CD1c-positive myeloid dendritic cell (primary cell): ENCODE measurements at regions not wholly inside any gene's neighbourhood (a gene's known extent, or its start where the extent isn't known, plus 50 kb on each side); places are given as distances from the start of the nearest gene placed in this dataset.

Experiments used
- DNase-seq: peaks from one replicate; pipeline ENCODE4 v3.0.0-alpha.2; 2016; ENCODE audit errors: extremely low spot score

DNA sequence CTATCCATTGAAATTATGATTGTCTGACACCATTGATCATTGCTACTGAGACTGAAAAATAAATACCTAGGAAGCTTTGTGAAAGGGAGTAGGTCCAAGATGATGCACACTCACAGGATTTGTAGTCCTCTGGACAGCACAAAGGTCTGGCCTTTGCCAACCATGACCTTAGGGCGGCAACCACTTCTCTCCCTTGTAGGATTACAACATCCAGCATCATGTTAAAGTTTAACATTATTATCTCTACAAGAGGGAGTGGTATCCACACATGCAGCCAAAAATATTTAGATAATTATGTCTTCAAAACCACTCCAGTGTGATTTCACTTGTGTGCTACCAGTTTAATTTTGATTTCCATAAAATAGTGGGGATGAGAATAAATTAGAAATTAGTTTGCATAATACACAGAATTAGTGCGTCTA, 51.1 kb upstream of the NHSL1 start:
- DNase-seq: no peak

GRCh38 chr6:138554146-138554545, 54.9 kb upstream of the NHSL1 start:
- DNase-seq: no peak

DNA sequence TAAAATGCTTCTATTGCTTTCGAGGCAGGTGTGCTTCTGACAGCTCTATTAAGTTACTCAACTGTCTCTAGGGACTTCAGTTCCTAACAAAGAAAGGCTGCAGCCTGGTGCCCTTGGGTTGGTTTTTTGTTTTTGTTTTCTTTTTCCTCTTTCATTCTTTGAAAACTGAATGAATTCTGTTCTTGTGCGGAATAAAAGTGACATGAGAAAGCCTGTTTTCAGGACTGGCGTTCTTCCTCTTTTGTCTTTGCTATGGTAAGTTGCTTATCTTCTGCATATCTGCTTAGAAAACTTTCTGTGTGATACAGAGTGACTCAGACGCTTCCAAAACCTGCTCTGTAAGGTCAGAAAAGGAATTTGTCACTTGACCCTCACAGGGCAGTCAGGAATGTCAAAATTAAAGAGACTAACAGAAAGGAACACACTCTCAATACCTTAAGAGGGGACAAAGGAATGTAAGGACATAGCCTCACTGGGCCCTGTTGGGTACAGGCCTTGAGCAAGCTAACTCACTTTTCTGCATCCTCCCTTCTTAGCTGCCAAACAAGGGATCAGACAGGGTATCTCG, 56.2 kb upstream of the NHSL1 start:
- peak; percentile 5 for DNase-seq

DNA sequence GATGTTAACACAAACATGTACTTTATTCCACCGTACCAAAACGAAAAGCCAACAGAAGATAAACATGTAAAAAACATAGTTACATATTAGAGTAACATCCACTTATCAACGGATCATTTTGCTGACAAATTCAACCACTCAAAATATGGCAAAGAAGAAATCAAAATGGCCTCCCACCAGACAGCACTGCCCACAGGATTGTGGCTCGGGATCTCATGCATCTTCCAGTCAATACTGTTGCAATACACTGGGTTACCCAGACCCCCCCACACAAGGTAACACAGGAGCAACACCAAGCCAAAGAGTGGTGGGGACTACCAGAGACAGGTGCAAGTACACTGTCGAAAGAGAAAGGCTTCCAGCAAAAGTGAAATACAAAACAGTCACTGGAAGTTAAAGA, 57.9 kb upstream of the NHSL1 start:
- no peak for DNase-seq

GRCh38 chr6:138559143-138559542, 59.8 kb upstream of the NHSL1 start:
- no peak for DNase-seq

GRCh38 chr6:138560130-138560860, 61.0 kb upstream of the NHSL1 start:
- no peak for DNase-seq

DNA sequence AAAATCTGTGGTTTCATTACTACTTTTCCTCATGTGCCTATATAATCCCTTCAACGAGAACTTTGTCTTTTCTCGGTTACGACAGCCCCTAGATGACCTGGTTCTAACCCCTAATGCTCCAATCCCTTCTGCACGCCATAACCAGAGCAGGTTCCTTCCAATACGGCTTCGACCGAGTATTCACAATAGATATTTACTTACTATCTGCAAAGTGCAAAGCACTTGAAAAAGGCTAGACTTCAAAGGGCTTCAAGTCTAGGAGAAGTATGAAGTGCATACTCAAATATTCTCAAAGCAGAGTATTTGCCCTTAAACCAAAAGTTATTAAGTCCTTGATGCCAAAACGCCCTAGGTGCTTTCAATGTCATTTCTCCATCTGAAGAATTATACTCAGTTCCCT, 63.4 kb upstream of the NHSL1 start:
- DNase-seq: no peak

DNA sequence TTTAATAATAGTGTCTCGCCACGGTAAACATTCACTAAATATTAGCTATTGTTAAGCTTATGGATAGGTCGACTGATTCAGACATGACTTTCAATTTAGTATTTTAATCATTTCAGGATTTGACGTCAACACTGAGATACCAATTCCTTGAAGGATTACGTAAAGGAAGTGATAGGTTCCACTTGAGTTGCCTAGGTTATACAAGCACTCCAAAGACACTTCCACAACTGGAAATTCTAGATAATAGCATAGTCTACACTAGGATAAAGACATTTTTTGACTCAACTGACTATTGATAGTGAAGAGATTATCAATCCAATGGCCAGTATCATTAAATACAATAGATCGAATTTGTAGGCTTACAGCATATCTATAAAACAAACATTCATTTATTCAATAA, 63.9 kb upstream of the NHSL1 start:
- no peak for DNase-seq

DNA sequence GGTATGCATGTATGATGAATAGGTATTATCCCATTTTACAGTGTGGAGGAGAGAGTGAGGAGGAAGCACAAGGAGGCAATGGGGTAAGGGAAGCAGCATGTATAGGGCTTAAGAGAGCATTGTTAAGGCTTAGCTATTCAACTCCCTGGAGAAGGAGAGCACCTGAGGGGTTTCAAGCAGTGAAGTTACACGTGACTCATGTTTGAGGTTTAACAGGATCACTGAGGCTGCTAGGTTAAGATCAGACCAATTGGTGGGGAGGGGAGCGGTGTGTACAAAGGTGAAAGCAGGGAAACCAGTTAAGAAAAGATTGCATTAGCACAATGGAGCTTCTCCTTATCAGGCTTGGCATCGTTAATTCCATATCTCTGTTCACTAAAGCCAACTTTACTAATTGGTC, 64.4 kb upstream of the NHSL1 start:
- DNase-seq: no peak

DNA sequence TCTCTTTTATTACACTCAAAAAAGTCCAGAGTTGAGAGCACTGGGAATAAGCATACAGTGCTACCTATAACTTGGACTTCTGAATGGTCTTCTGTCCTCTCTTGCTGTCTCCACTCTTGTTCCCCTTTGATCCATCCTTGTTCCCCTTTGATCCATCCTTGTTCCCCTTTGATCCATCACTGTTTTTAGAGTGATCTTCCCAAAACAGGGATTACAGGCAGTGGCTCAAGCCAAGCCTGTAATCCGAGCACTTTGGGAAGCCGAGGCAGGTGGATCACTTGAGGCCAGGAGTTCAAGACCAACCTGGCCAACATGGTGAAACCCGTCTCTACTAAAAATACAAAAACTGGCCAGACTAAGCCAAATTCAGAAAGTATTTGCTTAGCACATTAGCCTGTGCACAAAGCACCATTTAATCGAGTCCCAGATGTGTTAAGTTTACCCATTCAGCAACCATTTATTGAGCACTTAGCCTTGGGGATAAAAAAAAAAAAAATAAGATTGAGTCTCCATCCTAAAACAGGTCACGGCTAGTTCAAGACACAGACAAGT, 65.0 kb upstream of the NHSL1 start:
- DNase-seq: no peak

GRCh38 chr6:138567052-138567451, 67.8 kb upstream of the NHSL1 start:
- DNase-seq: no peak

DNA sequence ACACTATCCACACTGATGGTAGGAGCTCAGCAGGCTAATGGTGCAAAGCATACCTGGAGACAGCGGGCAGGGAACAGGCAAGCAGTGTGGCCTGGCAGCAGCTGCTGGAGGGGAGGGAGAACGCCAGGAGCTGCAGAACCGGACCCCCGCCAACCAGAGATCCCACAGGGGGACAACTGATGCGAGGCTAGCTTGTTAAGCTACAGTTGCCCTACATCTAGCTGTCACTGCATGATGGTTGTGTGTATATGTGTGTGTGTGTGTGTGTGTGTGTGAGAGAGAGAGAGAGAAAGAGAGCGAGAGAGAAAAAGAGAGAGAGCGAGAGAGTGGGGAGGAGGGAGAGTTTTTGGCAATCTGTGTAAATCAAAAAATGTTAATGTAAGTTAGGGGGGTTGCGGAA, 69.7 kb upstream of the NHSL1 start:
- no peak for DNase-seq

GRCh38 chr6:138569554-138569953, 70.3 kb upstream of the NHSL1 start:
- DNase-seq: no peak

DNA sequence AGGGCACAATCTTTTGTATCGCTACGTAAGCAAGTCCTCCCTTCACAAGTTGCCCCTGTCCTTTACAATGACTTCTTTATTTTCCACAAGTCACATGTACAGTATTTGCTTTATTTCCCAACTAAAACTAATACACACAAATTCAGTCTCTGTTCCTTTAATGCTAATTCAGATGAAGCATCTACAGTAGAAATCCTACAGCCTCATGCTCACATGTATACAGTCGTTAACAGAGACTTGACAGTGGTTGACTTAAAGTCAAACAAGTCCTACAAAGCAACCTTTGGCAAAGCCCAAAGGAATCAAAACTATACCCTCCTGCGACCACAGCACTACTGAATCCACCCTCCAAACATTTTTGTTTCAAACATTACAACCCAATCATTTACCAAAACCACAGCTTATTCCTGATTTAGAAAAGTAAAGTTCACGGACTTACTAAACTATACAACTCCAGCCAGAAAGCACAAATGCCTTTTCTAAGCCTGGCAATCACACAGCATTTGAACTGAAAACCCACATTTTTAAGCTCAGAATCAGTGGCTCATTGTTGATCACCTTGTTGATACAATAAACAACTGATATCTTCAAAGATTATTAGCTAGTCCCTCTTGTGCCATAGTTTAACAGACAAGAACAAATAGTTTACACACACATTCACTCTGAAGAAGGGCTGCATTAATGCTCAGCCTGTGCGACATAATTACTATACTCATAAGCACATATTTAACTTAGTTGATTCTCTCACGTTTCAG, 70.9 kb upstream of the NHSL1 start:
- no peak for DNase-seq

GRCh38 chr6:138570725-138571029, 71.4 kb upstream of the NHSL1 start:
- DNase-seq: no peak

DNA sequence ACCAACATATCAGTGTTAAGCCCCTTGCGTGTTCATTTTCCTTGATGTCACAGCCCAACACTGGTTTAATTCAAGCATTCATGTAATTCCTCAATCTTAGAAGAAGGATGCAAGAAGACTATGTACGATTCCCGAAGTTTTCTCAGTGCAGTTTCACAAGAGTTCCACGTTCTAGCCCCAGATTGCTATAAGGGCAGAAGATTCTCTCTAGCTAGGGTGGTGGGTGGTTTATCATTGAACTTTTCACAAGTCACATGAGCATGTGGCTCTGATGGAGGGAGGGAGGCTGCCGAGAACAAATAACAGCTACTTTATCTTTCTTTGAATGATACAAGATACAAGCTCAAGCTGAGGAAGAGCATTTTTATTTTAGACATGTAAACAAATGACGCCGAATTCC, 71.9 kb upstream of the NHSL1 start:
- DNase-seq: no peak

DNA sequence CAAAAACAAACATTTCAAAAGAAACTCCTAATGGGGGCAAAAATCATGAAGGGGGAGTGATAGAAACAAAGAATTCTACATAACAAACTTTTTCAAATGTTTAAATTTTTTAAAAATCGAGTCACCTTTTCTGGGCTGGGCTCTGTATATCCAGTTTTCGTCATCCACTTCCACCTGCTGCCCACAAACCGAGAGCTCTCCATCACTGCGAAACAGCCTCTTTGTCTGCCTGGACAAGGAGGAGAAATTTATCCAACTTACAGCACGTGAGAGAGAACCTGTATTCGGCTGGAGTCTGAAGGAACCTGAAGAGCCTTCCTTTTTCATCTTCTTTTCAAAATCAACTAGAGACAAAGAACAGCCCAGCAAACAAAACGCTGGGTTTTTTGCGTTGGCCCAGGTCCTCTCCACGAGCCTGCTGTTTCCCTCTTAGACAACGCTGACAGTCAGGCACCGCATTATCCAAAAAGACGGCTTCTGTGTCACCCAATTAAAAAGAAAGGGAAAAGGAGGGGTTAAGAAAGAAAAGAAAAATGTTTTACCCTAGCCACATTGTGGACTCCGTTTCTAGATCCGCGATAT, 72.4 kb upstream of the NHSL1 start:
- no peak for DNase-seq

DNA sequence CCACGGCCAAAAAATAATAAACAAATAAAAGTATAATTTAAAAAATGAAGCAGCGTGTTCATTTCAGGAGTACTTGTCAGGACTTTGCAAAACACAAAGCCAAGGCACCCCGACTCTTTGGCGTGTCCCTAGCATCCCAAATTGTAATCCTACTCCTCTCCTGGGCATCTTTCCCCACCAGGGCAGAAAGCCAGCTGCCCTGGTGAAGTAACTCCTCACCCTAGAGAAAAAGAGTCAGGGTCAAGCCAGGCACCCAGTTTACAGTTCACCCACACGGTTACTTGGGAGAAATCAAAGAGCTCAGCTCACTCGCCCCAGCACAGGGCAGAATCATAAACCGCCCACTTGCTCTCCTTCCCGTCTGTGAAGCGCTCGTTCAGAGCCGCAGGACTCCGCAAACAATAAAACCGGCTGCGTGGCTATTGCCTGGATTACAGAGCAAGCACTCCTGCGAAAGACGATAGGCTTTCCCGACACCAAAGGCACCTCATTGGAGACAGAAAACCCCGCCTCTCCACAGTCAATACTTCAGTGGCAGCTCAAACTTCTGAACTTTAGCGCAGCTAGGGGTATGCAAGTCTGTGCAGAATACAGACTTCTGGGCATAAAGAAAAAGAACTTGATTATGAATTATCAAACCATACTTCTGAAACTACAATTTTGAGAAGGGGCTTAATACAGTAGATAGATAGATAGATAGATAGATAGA, 73.0 kb upstream of the NHSL1 start:
- DNase-seq: peak; percentile 24

- no peak for DNase-seq
These were observed 73.6 kb upstream of the NHSL1 start for GRCh38 chr6:138572885-138573284.

DNA sequence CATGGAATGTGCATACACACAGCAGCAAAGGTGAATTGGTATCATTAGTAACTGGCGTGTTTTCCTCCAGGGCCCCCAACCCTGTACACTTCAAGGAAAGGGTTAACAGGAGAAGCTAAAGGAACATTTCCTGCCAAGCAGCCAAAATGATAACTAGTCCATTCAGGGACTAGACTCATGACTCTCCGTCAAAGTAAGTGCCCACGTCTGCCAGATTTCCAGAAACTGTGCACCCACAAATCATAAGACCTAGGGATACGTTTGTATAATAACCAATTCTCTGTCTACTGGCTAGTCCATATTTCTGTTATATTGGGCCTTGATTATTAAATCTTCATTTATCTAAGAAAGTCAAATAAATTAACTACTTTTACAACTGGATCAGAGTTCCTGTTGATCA, 76.0 kb upstream of the NHSL1 start:
- no peak for DNase-seq

- DNase-seq: no peak
These were observed 77.0 kb upstream of the NHSL1 start for GRCh38 chr6:138576313-138576712.
